GM12891 (cell line): ENCODE measurements at regions not wholly inside any gene's neighbourhood (a gene's known extent, or its start where the extent isn't known, plus 50 kb on each side); places are given as distances from the start of the nearest gene placed in this dataset.

Source experiments
- POLR2A ChIP-seq: IDR thresholded peaks from 2 replicates; pipeline ENCODE4 v1.6.1; 2011; ENCODE audit warnings: low read depth, low read length, control low read depth
- POLR2AphosphoS5 ChIP-seq: IDR thresholded peaks from 2 replicates; pipeline ENCODE4 v1.6.1; 2011; ENCODE audit warnings: low read depth, low read length, control low read depth

GRCh38 chr11:116692318-116693101 is 80.3 kb downstream of the BUD13 start:
- no peak for TF ChIP-seq POLR2A
- no peak for TF ChIP-seq POLR2AphosphoS5
